HEK293T (cell line): ENCODE measurements at regions not wholly inside any gene's neighbourhood (a gene's known extent, or its start where the extent isn't known, plus 50 kb on each side); places are given as distances from the start of the nearest gene placed in this dataset.

Experiments used
- ARNT ChIP-seq: fragments of 450-650 bp; IDR thresholded peaks from 2 replicates; pipeline ENCODE4 v1.6.1; 2017; ENCODE audit warnings: mild to moderate bottlenecking
- ELF4 ChIP-seq: fragments of 450-650 bp; IDR thresholded peaks from 2 replicates; pipeline ENCODE4 v1.6.1; 2017; ENCODE audit warnings: antibody characterized with exemption
- FOXA1 ChIP-seq: fragments of 450-650 bp; IDR thresholded peaks from 2 replicates; pipeline ENCODE4 v1.6.1; 2016; ENCODE audit warnings: mild to moderate bottlenecking
- FOXK2 ChIP-seq: fragments of 450-650 bp; IDR thresholded peaks from 2 replicates; pipeline ENCODE4 v1.6.1; 2016; ENCODE audit warnings: mild to moderate bottlenecking
- FOXM1 ChIP-seq: fragments of 450-650 bp; IDR thresholded peaks from 2 replicates; pipeline ENCODE4 v1.6.1; 2017; ENCODE audit warnings: mild to moderate bottlenecking, borderline replicate concordance
- HDGF ChIP-seq: fragments of 450-650 bp; IDR thresholded peaks from 2 replicates; pipeline ENCODE4 v1.6.1; 2017; ENCODE audit warnings: antibody characterized with exemption, borderline replicate concordance
- L3MBTL2 ChIP-seq: fragments of 450-650 bp; conservative IDR thresholded peaks from 2 replicates; pipeline ENCODE4 v1.6.1; 2016; ENCODE audit warnings: mild to moderate bottlenecking
- LEF1 ChIP-seq: fragments of 450-650 bp; IDR thresholded peaks from 2 replicates; pipeline ENCODE4 v1.6.1; 2017; ENCODE audit warnings: mild to moderate bottlenecking, borderline replicate concordance
- NFRKB ChIP-seq: fragments of 450-650 bp; IDR thresholded peaks from 2 replicates; pipeline ENCODE4 v1.6.1; 2016; ENCODE audit warnings: mild to moderate bottlenecking, moderate library complexity
- SP1 ChIP-seq: fragments of 450-650 bp; IDR thresholded peaks from 2 replicates; pipeline ENCODE4 v1.6.1; 2017
- SUZ12 ChIP-seq: fragments of 450-650 bp; IDR thresholded peaks from 2 replicates; pipeline ENCODE4 v1.6.1; 2016; ENCODE audit warnings: mild to moderate bottlenecking
- TARDBP ChIP-seq: fragments of 450-650 bp; IDR thresholded peaks from 2 replicates; pipeline ENCODE4 v1.6.1; 2016
- ZNF384 ChIP-seq: fragments of 450-650 bp; IDR thresholded peaks from 2 replicates; pipeline ENCODE4 v1.6.1; 2016
- TF ChIP-seq, protein P1 (sequence below): fragments of 450-650 bp; IDR thresholded peaks from 2 replicates; pipeline ENCODE4 v1.6.1; 2016

DNA sequence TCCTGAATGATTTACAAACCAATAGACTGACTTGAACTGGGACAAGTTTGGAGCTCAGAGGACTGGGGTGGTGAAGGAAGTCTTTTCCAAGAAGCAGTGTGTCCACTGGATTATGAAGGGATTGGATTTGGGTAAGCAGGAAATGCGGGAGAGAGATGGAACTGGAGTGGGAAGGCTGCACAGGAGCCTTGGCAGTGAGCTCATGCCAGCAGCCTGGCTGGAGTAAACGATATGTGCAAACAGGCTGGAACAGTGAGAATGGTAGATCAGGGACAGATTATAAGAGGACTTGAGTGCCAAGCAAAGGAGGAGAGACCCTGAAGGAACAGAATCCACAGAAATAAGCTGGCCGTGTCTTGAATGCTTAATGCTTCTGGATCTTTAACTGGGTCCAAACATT, 121.9 kb upstream of the GATA6 start:
- TF ChIP-seq SP1 (no peak), ARNT (no peak), HDGF (no peak), ELF4 (no peak), ZNF384 (no peak), FOXM1 (no peak), TARDBP (no peak), L3MBTL2 (no peak), SUZ12 (no peak), FOXK2 (no peak), FOXA1 (no peak), NFRKB (no peak), LEF1 (no peak)
- TF ChIP-seq, protein P1, sequence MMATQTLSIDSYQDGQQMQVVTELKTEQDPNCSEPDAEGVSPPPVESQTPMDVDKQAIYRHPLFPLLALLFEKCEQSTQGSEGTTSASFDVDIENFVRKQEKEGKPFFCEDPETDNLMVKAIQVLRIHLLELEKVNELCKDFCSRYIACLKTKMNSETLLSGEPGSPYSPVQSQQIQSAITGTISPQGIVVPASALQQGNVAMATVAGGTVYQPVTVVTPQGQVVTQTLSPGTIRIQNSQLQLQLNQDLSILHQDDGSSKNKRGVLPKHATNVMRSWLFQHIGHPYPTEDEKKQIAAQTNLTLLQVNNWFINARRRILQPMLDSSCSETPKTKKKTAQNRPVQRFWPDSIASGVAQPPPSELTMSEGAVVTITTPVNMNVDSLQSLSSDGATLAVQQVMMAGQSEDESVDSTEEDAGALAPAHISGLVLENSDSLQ, result no peak
